22Rv1 (cell line): ENCODE measurements at regions not wholly inside any gene's neighbourhood (a gene's known extent, or its start where the extent isn't known, plus 50 kb on each side); places are given as distances from the start of the nearest gene placed in this dataset.

ENCODE experiments used
- H3K27ac ChIP-seq: fragments of 450-650 bp; 2 replicates; pipeline ENCODE4 v1.5.1; 2017
- CTCF ChIP-seq: fragments of 450-650 bp; IDR thresholded peaks from 2 replicates; pipeline ENCODE4 v1.5.1; 2017; ENCODE audit warnings: mild to moderate bottlenecking
- ZFX ChIP-seq: fragments of 450-650 bp; IDR thresholded peaks from 2 replicates; pipeline ENCODE4 v1.6.1; 2017; ENCODE audit warnings: antibody characterized with exemption, borderline replicate concordance

GRCh38 chr1:224564454-224565084, 51.5 kb upstream of the CNIH3 start:
- H3K27ac ChIP-seq = no peak overlapping the region
- no peak for TF ChIP-seq CTCF
- no peak for TF ChIP-seq ZFX

DNA sequence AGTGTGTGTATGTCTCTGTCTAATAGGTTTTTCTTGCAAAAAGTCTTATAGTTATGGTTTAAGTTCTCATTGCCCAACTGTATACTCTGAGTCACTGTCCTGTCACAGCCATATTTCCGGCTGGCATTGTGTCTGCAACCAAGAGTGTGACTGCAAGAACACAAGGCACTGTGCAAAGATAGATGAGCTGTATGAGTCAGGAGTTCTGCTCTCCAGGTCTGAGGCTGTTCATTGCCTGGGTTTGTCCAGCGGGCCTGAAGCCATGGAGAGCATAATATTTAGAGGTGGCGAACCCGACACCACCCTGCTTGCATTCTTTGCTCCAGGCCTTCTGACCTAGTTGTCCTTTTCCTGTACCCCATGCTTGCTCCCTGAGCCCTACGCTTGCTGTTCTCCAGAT, 50.9 kb upstream of the CNIH3 start:
- H3K27ac ChIP-seq = no peak overlapping the region
- TF ChIP-seq ZFX (no peak), CTCF (no peak)

GRCh38 chr1:224565611-224566406, 50.3 kb upstream of the CNIH3 start:
- TF ChIP-seq CTCF = no peak
- no peak for TF ChIP-seq ZFX
- H3K27ac ChIP-seq = no peak overlapping the region
